NCI-H2029 (cell line): ENCODE measurements at regions not wholly inside any gene's neighbourhood (a gene's known extent, or its start where the extent isn't known, plus 50 kb on each side); places are given as distances from the start of the nearest gene placed in this dataset.
"Not testable (repeated sequence)": the region's sequence is repeated elsewhere in the genome, so short reads cannot be mapped to it uniquely, and the experiment has no call there.

Experiments used
- DNase-seq: peaks from one replicate; lab custom pipeline; 2025; lab: John Stamatoyannopoulos, UW

- DNase-seq, result no peak
These were observed 51.1 kb upstream of the CRY1 start for GRCh38 chr12:107144441-107144840.

- no peak for DNase-seq
These were observed 51.6 kb upstream of the CRY1 start for GRCh38 chr12:107144990-107145389.

- no peak for DNase-seq
These were observed 52.0 kb upstream of the CRY1 start for GRCh38 chr12:107145397-107145796.

GRCh38 chr12:107148107-107148506, 54.8 kb upstream of the CRY1 start:
- DNase-seq, result no peak

- no peak for DNase-seq
These were observed 59.0 kb upstream of the CRY1 start for GRCh38 chr12:107152315-107152714.

- no peak for DNase-seq
These were observed 66.1 kb upstream of the CRY1 start for GRCh38 chr12:107159384-107159900.

- DNase-seq, result no peak
These were observed 70.1 kb upstream of the CRY1 start for GRCh38 chr12:107163413-107163812.

GRCh38 chr12:107164392-107164791, 71.0 kb upstream of the CRY1 start:
- no peak for DNase-seq

GRCh38 chr12:107165581-107165980, 72.2 kb upstream of the CRY1 start:
- no peak for DNase-seq

GRCh38 chr12:107167756-107168155, 74.4 kb upstream of the CRY1 start:
- DNase-seq, result no peak

- DNase-seq, result no peak
These were observed 75.9 kb upstream of the CRY1 start for GRCh38 chr12:107169200-107169599.

- DNase-seq, result no peak
These were observed 85.4 kb upstream of the CRY1 start for GRCh38 chr12:107178776-107179175.

GRCh38 chr12:107179871-107180270, 86.5 kb upstream of the CRY1 start:
- DNase-seq, result no peak

GRCh38 chr12:107180272-107180671, 86.9 kb upstream of the CRY1 start:
- no peak for DNase-seq

GRCh38 chr12:107184359-107184930, 91.1 kb upstream of the CRY1 start:
- DNase-seq, result no peak

- DNase-seq, result no peak
These were observed 103.3 kb upstream of the CRY1 start for GRCh38 chr12:107196681-107197080.

- DNase-seq, result peak; percentile 20
These were observed 107.0 kb upstream of the CRY1 start for GRCh38 chr12:107200394-107200793.

GRCh38 chr12:107207931-107208525, 114.7 kb upstream of the CRY1 start:
- no peak for DNase-seq

- DNase-seq, result not testable (repeated sequence)
These were observed 116.4 kb upstream of the CRY1 start for GRCh38 chr12:107209700-107210099.

- DNase-seq, result not testable (repeated sequence)
These were observed 121.0 kb upstream of the CRY1 start for GRCh38 chr12:107214373-107214773.

- DNase-seq, result not testable (repeated sequence)
These were observed 123.1 kb upstream of the CRY1 start for GRCh38 chr12:107216411-107216810.

- DNase-seq, result no peak
These were observed 126.0 kb upstream of the CRY1 start for GRCh38 chr12:107219301-107219700.

- no peak for DNase-seq
These were observed 128.6 kb upstream of the CRY1 start for GRCh38 chr12:107221913-107222312.

GRCh38 chr12:107223821-107224220, 130.5 kb upstream of the CRY1 start:
- DNase-seq, result no peak
